ENCODE measurements at regions not wholly inside any gene's neighbourhood (a gene's known extent, or its start where the extent isn't known, plus 50 kb on each side); places are given as distances from the start of the nearest gene placed in this dataset.

DNA sequence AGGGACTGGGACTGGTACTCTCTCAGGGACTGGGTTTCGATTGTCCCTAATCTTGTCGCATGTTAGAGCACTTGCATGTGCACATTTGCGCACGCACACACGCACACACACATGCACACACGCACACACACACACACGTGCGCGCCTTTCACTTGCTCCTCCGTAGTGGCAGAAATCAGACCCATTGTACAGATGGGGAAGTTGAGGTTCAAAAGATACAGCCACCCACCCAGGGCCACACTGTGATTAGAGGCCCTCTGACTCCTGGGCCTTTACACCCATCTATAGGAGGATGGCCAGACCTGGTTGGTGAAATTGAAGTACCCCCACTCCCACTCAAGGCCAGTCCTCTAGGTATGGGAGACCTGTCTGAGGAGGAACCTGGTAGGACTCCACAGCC, 167.8 kb upstream of the LHX5 start:
- peaks cover 23% of the 10 kb centered on the region for H3K27me3 ChIP-seq (ENCODE audit: insufficient read depth, low read length)

DNA sequence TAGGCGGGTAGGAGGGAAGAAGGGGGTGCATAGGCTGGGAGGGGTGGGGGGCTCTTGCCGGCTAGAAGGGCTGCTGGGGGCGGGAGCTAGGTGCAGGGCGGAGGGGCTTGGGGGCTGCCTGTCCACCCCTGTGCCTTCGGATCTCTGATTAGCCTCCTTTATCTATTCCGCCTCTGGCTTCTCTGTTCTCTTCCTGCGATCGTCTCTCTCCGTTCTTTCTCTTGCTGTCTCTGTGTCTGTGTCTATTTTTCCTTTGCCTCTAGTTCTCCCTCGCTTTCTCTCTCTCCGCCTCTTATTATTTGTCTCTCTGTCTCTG, 166.7 kb upstream of the LHX5 start:
- Histone ChIP-seq H2AFZ (ENCODE audit: low read depth, low read length) (no peak overlapping the region), H3K4me3 (ENCODE audit: low read length) (no peak overlapping the region), H3K36me3 (ENCODE audit: insufficient read depth, low read length) (no peaks in the 10 kb centered on the region), H3K4me1 (ENCODE audit: insufficient read depth, low read length) (peaks cover 3% of the 10 kb centered on the region), H3K27me3 (ENCODE audit: insufficient read depth, low read length) (peaks cover 28% of the 10 kb centered on the region), H3K9me3 (ENCODE audit: low read length) (no peaks in the 10 kb centered on the region)

More for the DNA sequence above, 167.8 kb upstream of the LHX5 start:
- H3K4me1 ChIP-seq (ENCODE audit: insufficient read depth, low read length): peaks cover 3% of the 10 kb centered on the region
- H3K4me3 ChIP-seq (ENCODE audit: low read length): no peak overlapping the region
- H2AFZ ChIP-seq (ENCODE audit: low read depth, low read length): no peak overlapping the region
- H3K36me3 ChIP-seq (ENCODE audit: insufficient read depth, low read length): no peaks in the 10 kb centered on the region
- H3K9me3 ChIP-seq (ENCODE audit: low read length): no peaks in the 10 kb centered on the region

DNA sequence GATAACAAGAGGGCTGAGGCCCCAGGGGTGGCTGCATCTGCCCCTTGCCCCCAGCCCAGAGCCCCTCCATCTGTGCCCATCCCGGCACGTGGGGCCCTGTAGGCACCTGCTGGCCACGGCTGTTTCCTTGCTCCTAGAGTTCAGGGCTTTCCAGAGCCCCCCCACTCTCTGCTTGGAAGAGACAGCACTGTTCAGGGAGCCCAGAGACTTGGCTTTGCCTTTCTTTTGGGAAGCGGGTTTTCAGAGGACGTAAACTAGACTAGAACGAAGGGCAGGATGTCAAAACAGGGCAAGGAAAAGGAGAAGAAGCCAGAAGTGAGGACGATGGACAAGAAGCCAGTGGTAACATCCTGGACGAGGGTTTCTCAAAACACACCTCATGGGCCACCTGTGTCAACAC, 163.3 kb upstream of the LHX5 start:
- Histone ChIP-seq H2AFZ (ENCODE audit: low read depth, low read length) (no peak overlapping the region), H3K4me1 (ENCODE audit: insufficient read depth, low read length) (peaks cover 3% of the 10 kb centered on the region), H3K27me3 (ENCODE audit: insufficient read depth, low read length) (peaks cover 17% of the 10 kb centered on the region), H3K9me3 (ENCODE audit: low read length) (no peaks in the 10 kb centered on the region), H3K36me3 (ENCODE audit: insufficient read depth, low read length) (no peaks in the 10 kb centered on the region), H3K4me3 (ENCODE audit: low read length) (no peak overlapping the region)

DNA sequence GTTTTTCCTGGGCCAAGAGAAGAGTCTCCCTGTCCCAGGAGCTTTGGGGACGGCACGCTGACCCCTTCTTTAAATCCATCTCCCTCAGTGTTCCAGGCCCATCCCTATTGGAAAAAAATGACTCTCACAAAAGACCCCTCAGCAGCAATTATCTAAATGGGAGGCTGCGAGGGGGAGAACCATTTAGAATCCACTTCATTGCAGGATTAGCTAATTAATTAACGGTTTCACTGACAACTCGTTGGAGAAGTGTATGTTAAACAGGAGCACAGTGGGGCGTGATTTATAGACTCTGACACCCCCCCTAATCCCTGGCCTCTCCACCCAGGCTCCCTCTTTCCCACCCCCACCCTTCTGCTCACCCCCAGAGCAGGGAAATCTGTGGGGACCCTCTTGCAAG, 162.8 kb upstream of the LHX5 start:
- Histone ChIP-seq H2AFZ (ENCODE audit: low read depth, low read length) (no peak overlapping the region), H3K9me3 (ENCODE audit: low read length) (no peaks in the 10 kb centered on the region)

DNA sequence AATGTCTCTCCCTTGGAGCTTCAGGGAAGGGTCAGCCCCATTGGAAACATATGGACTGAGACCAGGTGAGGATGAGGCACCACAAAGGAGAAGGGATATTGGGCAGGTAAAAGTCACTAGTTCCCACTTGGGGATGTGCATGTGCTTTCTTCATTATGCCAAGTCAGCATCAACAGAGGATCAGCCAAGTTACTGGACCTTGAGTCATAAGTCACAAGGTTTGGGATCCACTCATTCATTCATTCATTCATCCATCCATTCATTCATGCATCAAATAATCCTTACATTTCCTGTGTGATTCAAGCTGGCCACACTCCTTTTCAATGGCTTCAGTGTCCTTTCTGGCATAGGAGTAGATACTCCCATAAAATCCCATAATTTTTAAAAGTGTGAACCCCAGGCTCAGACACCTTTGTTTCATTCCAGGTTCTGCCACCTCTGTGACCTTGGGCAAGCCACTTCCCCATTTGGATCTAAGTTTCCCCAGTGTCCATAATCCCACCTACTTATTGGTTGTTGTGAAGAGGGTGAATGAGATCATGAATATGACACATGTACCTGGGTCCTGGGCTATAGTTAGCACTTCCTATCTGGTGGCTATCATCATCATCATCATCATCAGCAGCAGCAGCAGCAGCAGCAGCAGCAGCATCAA, 162.1 kb upstream of the LHX5 start:
- H3K9me3 ChIP-seq (ENCODE audit: low read length): no peaks in the 10 kb centered on the region
- H2AFZ ChIP-seq (ENCODE audit: low read depth, low read length): no peak overlapping the region
- no peaks in the 10 kb centered on the region for H3K36me3 ChIP-seq (ENCODE audit: insufficient read depth, low read length)
- H3K4me1 ChIP-seq (ENCODE audit: insufficient read depth, low read length): peaks cover 3% of the 10 kb centered on the region
- peaks cover 14% of the 10 kb centered on the region for H3K27me3 ChIP-seq (ENCODE audit: insufficient read depth, low read length)
- no peak overlapping the region for H3K4me3 ChIP-seq (ENCODE audit: low read length)

More for the DNA sequence above, 162.8 kb upstream of the LHX5 start:
- H3K4me1 ChIP-seq (ENCODE audit: insufficient read depth, low read length): peaks cover 3% of the 10 kb centered on the region
- peaks cover 17% of the 10 kb centered on the region for H3K27me3 ChIP-seq (ENCODE audit: insufficient read depth, low read length)
- H3K36me3 ChIP-seq (ENCODE audit: insufficient read depth, low read length): no peaks in the 10 kb centered on the region
- no peak overlapping the region for H3K4me3 ChIP-seq (ENCODE audit: low read length)

DNA sequence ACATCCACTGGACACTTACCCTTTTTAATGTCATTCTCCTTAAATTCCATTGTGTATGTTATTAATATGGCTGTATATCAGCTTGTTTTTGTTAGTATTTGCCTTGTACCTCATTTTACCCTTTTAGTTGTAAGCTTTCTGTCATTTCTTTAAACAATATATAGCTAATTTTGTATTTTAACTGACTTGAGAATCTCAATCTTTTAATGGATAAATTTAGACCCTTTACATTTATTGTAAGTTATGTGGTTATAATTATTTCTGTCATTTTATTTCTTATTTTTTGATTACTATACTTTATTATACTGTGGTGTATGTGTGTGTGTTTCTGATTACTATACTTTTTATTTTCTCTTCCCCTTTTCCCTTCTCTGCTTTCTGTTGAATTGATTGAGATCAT, 159.0 kb upstream of the LHX5 start:
- Histone ChIP-seq H3K27me3 (ENCODE audit: insufficient read depth, low read length) (peaks cover 9% of the 10 kb centered on the region), H3K9me3 (ENCODE audit: low read length) (no peaks in the 10 kb centered on the region), H3K4me3 (ENCODE audit: low read length) (no peak overlapping the region), H2AFZ (ENCODE audit: low read depth, low read length) (no peak overlapping the region), H3K36me3 (ENCODE audit: insufficient read depth, low read length) (no peaks in the 10 kb centered on the region), H3K4me1 (ENCODE audit: insufficient read depth, low read length) (no peaks in the 10 kb centered on the region)

DNA sequence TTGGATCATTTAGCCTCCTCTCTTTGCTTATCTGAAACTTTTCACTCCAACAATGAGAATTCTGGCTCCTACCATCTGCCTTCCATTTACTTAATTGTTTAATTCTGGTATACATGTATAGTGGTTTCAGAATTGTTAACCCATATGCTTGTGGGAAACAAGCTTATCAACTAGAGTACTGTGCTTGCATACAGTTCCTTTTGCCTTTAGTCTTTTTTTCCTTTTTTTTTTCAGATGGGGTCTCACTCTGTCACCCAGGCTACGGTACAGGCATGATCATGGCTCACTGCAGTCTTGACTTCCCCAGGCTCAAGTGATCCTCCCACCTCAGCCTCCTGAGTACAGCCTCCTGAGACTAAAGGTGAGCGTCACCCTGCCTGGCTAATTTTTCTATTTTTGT, 153.8 kb upstream of the LHX5 start:
- no peaks in the 10 kb centered on the region for H3K9me3 ChIP-seq (ENCODE audit: low read length)
- H3K4me3 ChIP-seq (ENCODE audit: low read length): no peak overlapping the region
- H3K4me1 ChIP-seq (ENCODE audit: insufficient read depth, low read length): no peaks in the 10 kb centered on the region
- no peaks in the 10 kb centered on the region for H3K27me3 ChIP-seq (ENCODE audit: insufficient read depth, low read length)
- no peak overlapping the region for H2AFZ ChIP-seq (ENCODE audit: low read depth, low read length)
- no peaks in the 10 kb centered on the region for H3K36me3 ChIP-seq (ENCODE audit: insufficient read depth, low read length)

DNA sequence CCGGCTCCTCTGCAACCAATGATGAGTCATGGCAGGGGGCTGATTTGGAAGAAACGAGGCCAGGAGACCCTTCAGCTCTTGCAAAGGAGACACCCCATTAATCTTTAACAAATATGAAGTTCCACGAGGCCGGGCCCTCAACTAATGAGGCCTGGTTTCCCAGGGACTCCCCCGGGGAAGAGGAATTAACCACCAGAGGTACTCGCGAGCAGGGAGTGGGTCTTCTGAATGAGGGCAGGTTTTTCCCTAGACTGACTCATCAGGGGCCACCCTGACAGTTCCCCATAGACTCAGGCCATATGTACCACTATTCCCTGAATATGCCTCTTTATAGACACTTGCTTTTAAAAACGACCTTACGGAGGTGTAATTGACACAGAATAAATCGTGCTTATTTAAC, 150.7 kb upstream of the LHX5 start:
- H2AFZ ChIP-seq (ENCODE audit: low read depth, low read length): no peak overlapping the region
- no peaks in the 10 kb centered on the region for H3K36me3 ChIP-seq (ENCODE audit: insufficient read depth, low read length)

DNA sequence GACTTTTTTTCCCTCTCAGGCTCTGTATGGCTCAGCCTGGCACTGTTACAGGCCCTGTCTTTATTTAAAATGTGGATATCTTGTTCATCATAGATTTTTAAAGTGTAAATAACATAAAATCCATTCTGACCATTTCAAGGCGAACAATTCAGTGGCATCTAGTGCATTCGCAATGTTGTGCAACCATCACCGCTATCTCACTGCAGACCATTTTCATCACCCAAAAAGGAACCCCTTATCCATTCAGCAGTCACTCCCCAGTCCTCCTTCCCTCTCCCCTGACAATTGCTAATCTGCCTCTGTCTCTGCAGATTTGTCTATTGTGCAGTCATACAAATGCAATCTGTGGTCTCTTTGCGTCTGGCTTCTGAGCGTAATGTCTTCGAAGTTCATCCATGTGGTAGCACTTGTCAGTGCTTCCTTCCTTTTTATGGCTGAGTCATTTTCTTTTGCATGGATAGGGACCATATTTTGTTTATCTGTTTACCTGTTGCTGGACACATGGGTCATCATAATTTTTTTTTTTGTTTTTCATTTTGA, 148.8 kb upstream of the LHX5 start:
- no peak overlapping the region for H3K4me3 ChIP-seq (ENCODE audit: low read length)
- no peaks in the 10 kb centered on the region for H3K4me1 ChIP-seq (ENCODE audit: insufficient read depth, low read length)
- H3K27me3 ChIP-seq (ENCODE audit: insufficient read depth, low read length): peaks cover 3% of the 10 kb centered on the region
- H3K9me3 ChIP-seq (ENCODE audit: low read length): no peaks in the 10 kb centered on the region
- no peak overlapping the region for H2AFZ ChIP-seq (ENCODE audit: low read depth, low read length)
- H3K36me3 ChIP-seq (ENCODE audit: insufficient read depth, low read length): no peaks in the 10 kb centered on the region

More for the DNA sequence above, 150.7 kb upstream of the LHX5 start:
- Histone ChIP-seq H3K27me3 (ENCODE audit: insufficient read depth, low read length) (peaks cover 3% of the 10 kb centered on the region), H3K4me3 (ENCODE audit: low read length) (no peak overlapping the region), H3K9me3 (ENCODE audit: low read length) (no peaks in the 10 kb centered on the region), H3K4me1 (ENCODE audit: insufficient read depth, low read length) (no peaks in the 10 kb centered on the region)

DNA sequence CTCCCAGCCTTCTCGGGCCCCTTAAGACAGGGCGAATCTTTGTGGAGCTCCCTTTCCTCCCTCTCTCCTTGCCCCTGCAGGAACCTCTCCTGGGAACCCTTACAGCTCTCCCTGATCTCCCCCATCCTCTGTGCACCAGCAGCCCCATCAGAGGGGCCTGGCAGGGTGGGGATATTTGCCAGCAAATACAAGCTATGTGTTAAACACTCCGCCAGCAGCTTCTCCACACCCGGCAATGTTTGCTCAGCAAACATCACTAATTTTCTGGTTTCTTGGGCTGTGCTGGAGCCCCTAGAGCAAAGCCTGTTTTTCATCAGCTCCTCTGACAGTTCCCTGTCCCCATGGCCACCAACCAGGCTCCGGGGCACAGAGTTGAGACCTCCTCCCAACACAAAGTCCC, 147.5 kb upstream of the LHX5 start:
- Histone ChIP-seq H3K9me3 (ENCODE audit: low read length) (no peaks in the 10 kb centered on the region), H3K36me3 (ENCODE audit: insufficient read depth, low read length) (no peaks in the 10 kb centered on the region), H3K4me1 (ENCODE audit: insufficient read depth, low read length) (no peaks in the 10 kb centered on the region), H3K27me3 (ENCODE audit: insufficient read depth, low read length) (peaks cover 3% of the 10 kb centered on the region), H3K4me3 (ENCODE audit: low read length) (no peak overlapping the region), H2AFZ (ENCODE audit: low read depth, low read length) (no peak overlapping the region)

DNA sequence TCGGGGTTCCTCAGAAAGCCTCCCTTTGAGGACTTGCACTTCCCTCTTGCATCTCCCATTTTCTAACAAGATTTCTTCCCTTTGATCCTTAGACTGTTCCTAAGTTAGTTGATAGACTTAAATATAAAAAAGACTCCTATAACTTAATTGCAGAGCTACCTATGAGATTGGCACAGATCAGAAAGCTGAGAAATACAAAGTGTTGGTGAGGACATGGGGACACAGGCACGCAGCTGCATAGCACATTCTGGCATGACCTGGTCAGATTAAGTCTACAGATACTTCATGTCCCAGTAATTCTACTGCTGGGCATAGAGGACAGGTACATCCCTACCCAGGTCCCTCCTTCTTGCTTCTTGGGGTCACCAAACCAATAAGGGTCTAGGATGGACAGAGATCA, 141.7 kb upstream of the LHX5 start:
- peaks cover 33% of the 10 kb centered on the region for H3K27me3 ChIP-seq (ENCODE audit: insufficient read depth, low read length)
- no peak overlapping the region for H2AFZ ChIP-seq (ENCODE audit: low read depth, low read length)
- peaks cover 10% of the 10 kb centered on the region for H3K4me1 ChIP-seq (ENCODE audit: insufficient read depth, low read length)
- H3K4me3 ChIP-seq (ENCODE audit: low read length): no peak overlapping the region
- H3K9me3 ChIP-seq (ENCODE audit: low read length): no peaks in the 10 kb centered on the region
- no peaks in the 10 kb centered on the region for H3K36me3 ChIP-seq (ENCODE audit: insufficient read depth, low read length)

DNA sequence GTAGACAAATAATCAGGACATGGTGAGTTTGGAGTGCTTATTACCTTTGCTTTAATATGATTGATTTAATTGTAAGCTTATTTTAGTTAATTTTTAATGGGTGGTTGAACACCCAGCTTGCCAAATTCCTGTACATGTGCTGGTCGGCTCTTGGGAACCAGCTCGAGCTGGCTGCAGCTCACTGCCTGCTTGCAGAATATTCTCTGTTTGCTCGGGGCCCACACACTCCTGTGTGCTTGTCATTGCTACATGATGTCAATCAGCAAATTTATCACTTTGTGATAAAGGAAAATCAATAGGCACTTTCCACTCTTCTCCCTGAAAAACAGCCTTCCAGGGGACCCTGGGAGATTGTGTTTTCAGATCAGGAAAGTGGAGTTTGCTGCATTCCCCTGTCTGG, 141.1 kb upstream of the LHX5 start:
- Histone ChIP-seq H3K4me3 (ENCODE audit: low read length) (no peak overlapping the region), H3K4me1 (ENCODE audit: insufficient read depth, low read length) (peaks cover 10% of the 10 kb centered on the region), H3K27me3 (ENCODE audit: insufficient read depth, low read length) (peaks cover 33% of the 10 kb centered on the region), H2AFZ (ENCODE audit: low read depth, low read length) (no peak overlapping the region), H3K36me3 (ENCODE audit: insufficient read depth, low read length) (no peaks in the 10 kb centered on the region), H3K9me3 (ENCODE audit: low read length) (no peaks in the 10 kb centered on the region)

DNA sequence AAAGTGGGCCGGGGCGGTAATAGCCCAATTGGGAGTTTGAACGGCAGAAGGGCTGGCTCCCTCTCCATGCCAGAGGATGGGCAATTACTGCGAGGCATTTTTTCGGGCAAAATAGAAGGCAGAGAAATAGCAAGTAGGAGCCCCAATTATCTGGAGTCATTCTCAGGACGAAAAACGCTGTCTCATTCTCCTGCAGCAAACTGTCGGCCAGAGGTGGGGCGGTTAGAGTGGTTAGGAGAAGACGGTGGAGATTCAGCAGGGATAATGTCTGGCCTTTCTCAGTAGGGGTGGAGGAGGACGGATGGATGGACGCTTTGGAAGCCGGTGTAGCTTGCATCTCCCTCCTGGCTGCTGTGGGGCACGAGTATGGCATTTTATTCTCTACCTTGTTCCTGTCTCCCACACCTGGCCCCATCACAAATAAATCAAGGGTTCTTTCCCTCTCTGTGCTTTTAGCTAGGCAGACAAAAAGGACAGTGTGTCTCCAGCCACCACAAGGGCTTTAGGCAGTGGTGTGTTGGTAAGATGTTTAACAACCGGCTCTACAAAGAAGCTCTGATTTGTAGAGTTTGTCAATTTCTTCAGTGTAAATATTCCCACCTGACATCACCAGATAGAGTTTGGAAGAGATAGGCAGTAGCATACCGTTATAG, 140.5 kb upstream of the LHX5 start:
- no peaks in the 10 kb centered on the region for H3K36me3 ChIP-seq (ENCODE audit: insufficient read depth, low read length)
- no peak overlapping the region for H2AFZ ChIP-seq (ENCODE audit: low read depth, low read length)
- H3K27me3 ChIP-seq (ENCODE audit: insufficient read depth, low read length): peaks cover 33% of the 10 kb centered on the region
- H3K4me3 ChIP-seq (ENCODE audit: low read length): no peak overlapping the region
- H3K9me3 ChIP-seq (ENCODE audit: low read length): no peaks in the 10 kb centered on the region
- peaks cover 10% of the 10 kb centered on the region for H3K4me1 ChIP-seq (ENCODE audit: insufficient read depth, low read length)

DNA sequence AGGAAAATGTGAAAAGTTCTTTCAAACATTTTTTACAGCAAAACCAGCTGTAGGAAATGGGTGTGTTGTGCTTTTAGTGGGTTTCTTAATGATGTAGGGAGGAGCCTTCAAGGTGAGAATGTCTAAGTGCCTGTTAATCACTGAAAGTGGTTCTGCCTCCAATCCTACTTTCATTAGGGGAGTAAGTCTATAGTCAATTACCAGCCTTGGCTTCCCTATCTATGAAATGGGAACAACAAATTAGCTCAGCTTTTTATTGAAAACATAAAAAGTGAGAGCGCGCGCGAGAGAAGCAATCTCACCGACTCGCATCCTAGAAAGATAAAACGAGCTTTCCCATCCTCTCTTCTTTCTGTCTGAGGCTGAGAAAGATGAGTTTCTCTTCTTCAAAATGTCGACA, 140.0 kb upstream of the LHX5 start:
- H3K4me3 ChIP-seq (ENCODE audit: low read length): no peak overlapping the region
- H3K27me3 ChIP-seq (ENCODE audit: insufficient read depth, low read length): peaks cover 33% of the 10 kb centered on the region
- H3K4me1 ChIP-seq (ENCODE audit: insufficient read depth, low read length): peaks cover 10% of the 10 kb centered on the region
- H3K36me3 ChIP-seq (ENCODE audit: insufficient read depth, low read length): no peaks in the 10 kb centered on the region
- no peaks in the 10 kb centered on the region for H3K9me3 ChIP-seq (ENCODE audit: low read length)
- H2AFZ ChIP-seq (ENCODE audit: low read depth, low read length): no peak overlapping the region
